Erythroblast (primary cell): ENCODE measurements at regions not wholly inside any gene's neighbourhood (a gene's known extent, or its start where the extent isn't known, plus 50 kb on each side); places are given as distances from the start of the nearest gene placed in this dataset.

ENCODE experiments used
- GATA1 ChIP-seq: IDR thresholded peaks from 2 replicates; pipeline ENCODE4 v1.6.1; 2011; ENCODE audit warnings: low read depth, mild to moderate bottlenecking, control low read depth, low read length, moderate library complexity
- POLR2A ChIP-seq: IDR thresholded peaks from 2 replicates; pipeline ENCODE4 v1.6.1; 2011; ENCODE audit warnings: mild to moderate bottlenecking, low read length

- no peak for TF ChIP-seq POLR2A
- no peak for TF ChIP-seq GATA1
These were observed 407.1 kb upstream of the PAPPA start for GRCh38 chr9:115746496-115746895.
